ENCODE measurements at regions not wholly inside any gene's neighbourhood (a gene's known extent, or its start where the extent isn't known, plus 50 kb on each side); places are given as distances from the start of the nearest gene placed in this dataset.

GRCh38 chr12:114457620-114458019, 51.7 kb upstream of the TBX5 start:
- TF ChIP-seq, protein P1, sequence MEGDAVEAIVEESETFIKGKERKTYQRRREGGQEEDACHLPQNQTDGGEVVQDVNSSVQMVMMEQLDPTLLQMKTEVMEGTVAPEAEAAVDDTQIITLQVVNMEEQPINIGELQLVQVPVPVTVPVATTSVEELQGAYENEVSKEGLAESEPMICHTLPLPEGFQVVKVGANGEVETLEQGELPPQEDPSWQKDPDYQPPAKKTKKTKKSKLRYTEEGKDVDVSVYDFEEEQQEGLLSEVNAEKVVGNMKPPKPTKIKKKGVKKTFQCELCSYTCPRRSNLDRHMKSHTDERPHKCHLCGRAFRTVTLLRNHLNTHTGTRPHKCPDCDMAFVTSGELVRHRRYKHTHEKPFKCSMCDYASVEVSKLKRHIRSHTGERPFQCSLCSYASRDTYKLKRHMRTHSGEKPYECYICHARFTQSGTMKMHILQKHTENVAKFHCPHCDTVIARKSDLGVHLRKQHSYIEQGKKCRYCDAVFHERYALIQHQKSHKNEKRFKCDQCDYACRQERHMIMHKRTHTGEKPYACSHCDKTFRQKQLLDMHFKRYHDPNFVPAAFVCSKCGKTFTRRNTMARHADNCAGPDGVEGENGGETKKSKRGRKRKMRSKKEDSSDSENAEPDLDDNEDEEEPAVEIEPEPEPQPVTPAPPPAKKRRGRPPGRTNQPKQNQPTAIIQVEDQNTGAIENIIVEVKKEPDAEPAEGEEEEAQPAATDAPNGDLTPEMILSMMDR (conservative IDR thresholded peaks at IDR 0.05), result no peak
- TF ChIP-seq ZFX (IDR thresholded peaks at IDR 0.05), result no peak

Measured in C4-2B (cell line).